ENCODE measurements at regions not wholly inside any gene's neighbourhood (a gene's known extent, or its start where the extent isn't known, plus 50 kb on each side); places are given as distances from the start of the nearest gene placed in this dataset.
"Not testable (repeated sequence)": the region's sequence is repeated elsewhere in the genome, so short reads cannot be mapped to it uniquely, and the experiment has no call there.

- Mint-ChIP-seq H3K27ac (no peak overlapping the region), H3K27me3 (no peaks in the 10 kb centered on the region), H3K9me3 (peaks cover 4% of the 10 kb centered on the region), H3K4me3 (no peak overlapping the region), H3K4me1 (ENCODE audit: low read depth) (no peaks in the 10 kb centered on the region), H3K36me3 (ENCODE audit: low read depth) (no peaks in the 10 kb centered on the region)
These were observed 522.8 kb downstream of the GLUD2 start for GRCh38 chrX:121570072-121570841.

- no peaks in the 10 kb centered on the region for H3K4me1 Mint-ChIP-seq (ENCODE audit: low read depth)
- H3K27ac Mint-ChIP-seq: no peak overlapping the region
- no peak overlapping the region for H3K4me3 Mint-ChIP-seq
- no peaks in the 10 kb centered on the region for H3K27me3 Mint-ChIP-seq
- H3K36me3 Mint-ChIP-seq (ENCODE audit: low read depth): no peaks in the 10 kb centered on the region
- H3K9me3 Mint-ChIP-seq: peaks cover 4% of the 10 kb centered on the region
These were observed 523.9 kb downstream of the GLUD2 start for GRCh38 chrX:121571333-121571732.

GRCh38 chrX:121574384-121574783 is 527.0 kb downstream of the GLUD2 start:
- not testable (repeated sequence) for H3K9me3 Mint-ChIP-seq; H3K27ac Mint-ChIP-seq; H3K4me1 Mint-ChIP-seq (ENCODE audit: low read depth); H3K36me3 Mint-ChIP-seq (ENCODE audit: low read depth); H3K4me3 Mint-ChIP-seq; H3K27me3 Mint-ChIP-seq

- Mint-ChIP-seq H3K4me3 (no peak overlapping the region), H3K4me1 (ENCODE audit: low read depth) (peaks cover 7% of the 10 kb centered on the region), H3K27ac (peak overlapping the region; percentile 40), H3K36me3 (ENCODE audit: low read depth) (no peaks in the 10 kb centered on the region), H3K27me3 (no peaks in the 10 kb centered on the region), H3K9me3 (peaks cover 3% of the 10 kb centered on the region)
These were observed 531.8 kb downstream of the GLUD2 start for GRCh38 chrX:121579016-121579760.

GRCh38 chrX:121581885-121582284 is 534.5 kb downstream of the GLUD2 start:
- Mint-ChIP-seq H3K36me3 (ENCODE audit: low read depth) (no peaks in the 10 kb centered on the region), H3K27me3 (no peaks in the 10 kb centered on the region), H3K4me1 (ENCODE audit: low read depth) (peaks cover 7% of the 10 kb centered on the region), H3K9me3 (no peaks in the 10 kb centered on the region), H3K4me3 (no peak overlapping the region), H3K27ac (no peak overlapping the region)

GRCh38 chrX:121585626-121586025 is 538.2 kb downstream of the GLUD2 start:
- H3K36me3 Mint-ChIP-seq (ENCODE audit: low read depth): no peaks in the 10 kb centered on the region
- H3K9me3 Mint-ChIP-seq: peaks cover 4% of the 10 kb centered on the region
- H3K4me1 Mint-ChIP-seq (ENCODE audit: low read depth): no peaks in the 10 kb centered on the region
- H3K27ac Mint-ChIP-seq: no peak overlapping the region
- H3K4me3 Mint-ChIP-seq: no peak overlapping the region
- H3K27me3 Mint-ChIP-seq: no peaks in the 10 kb centered on the region

- Mint-ChIP-seq H3K36me3 (ENCODE audit: low read depth) (no peaks in the 10 kb centered on the region), H3K4me3 (no peak overlapping the region), H3K27ac (no peak overlapping the region), H3K27me3 (no peaks in the 10 kb centered on the region), H3K9me3 (peaks cover 4% of the 10 kb centered on the region), H3K4me1 (ENCODE audit: low read depth) (no peaks in the 10 kb centered on the region)
These were observed 545.5 kb downstream of the GLUD2 start for GRCh38 chrX:121592884-121593283.

GRCh38 chrX:121598356-121598755 is 550.9 kb downstream of the GLUD2 start:
- H3K27me3 Mint-ChIP-seq: no peaks in the 10 kb centered on the region
- no peaks in the 10 kb centered on the region for H3K4me1 Mint-ChIP-seq (ENCODE audit: low read depth)
- H3K4me3 Mint-ChIP-seq: no peak overlapping the region
- no peaks in the 10 kb centered on the region for H3K9me3 Mint-ChIP-seq
- no peak overlapping the region for H3K27ac Mint-ChIP-seq
- H3K36me3 Mint-ChIP-seq (ENCODE audit: low read depth): no peaks in the 10 kb centered on the region

GRCh38 chrX:121635141-121635540 is 587.7 kb downstream of the GLUD2 start:
- H3K4me1 Mint-ChIP-seq (ENCODE audit: low read depth): no peaks in the 10 kb centered on the region
- no peaks in the 10 kb centered on the region for H3K36me3 Mint-ChIP-seq (ENCODE audit: low read depth)
- H3K9me3 Mint-ChIP-seq: no peaks in the 10 kb centered on the region
- H3K27ac Mint-ChIP-seq: no peak overlapping the region
- H3K27me3 Mint-ChIP-seq: no peaks in the 10 kb centered on the region
- H3K4me3 Mint-ChIP-seq: no peak overlapping the region

- no peaks in the 10 kb centered on the region for H3K9me3 Mint-ChIP-seq
- H3K4me1 Mint-ChIP-seq (ENCODE audit: low read depth): no peaks in the 10 kb centered on the region
- no peak overlapping the region for H3K27ac Mint-ChIP-seq
- no peaks in the 10 kb centered on the region for H3K36me3 Mint-ChIP-seq (ENCODE audit: low read depth)
- H3K27me3 Mint-ChIP-seq: no peaks in the 10 kb centered on the region
- H3K4me3 Mint-ChIP-seq: no peak overlapping the region
These were observed 592.4 kb downstream of the GLUD2 start for GRCh38 chrX:121639781-121640180.

- Mint-ChIP-seq H3K9me3 (no peaks in the 10 kb centered on the region), H3K4me1 (ENCODE audit: low read depth) (no peaks in the 10 kb centered on the region), H3K27me3 (no peaks in the 10 kb centered on the region), H3K36me3 (ENCODE audit: low read depth) (no peaks in the 10 kb centered on the region), H3K4me3 (no peak overlapping the region), H3K27ac (no peak overlapping the region)
These were observed 594.1 kb downstream of the GLUD2 start for GRCh38 chrX:121641560-121641959.

GRCh38 chrX:121642415-121642814 is 595.0 kb downstream of the GLUD2 start:
- Mint-ChIP-seq H3K36me3 (ENCODE audit: low read depth) (no peaks in the 10 kb centered on the region), H3K27ac (no peak overlapping the region), H3K9me3 (no peaks in the 10 kb centered on the region), H3K4me1 (ENCODE audit: low read depth) (no peaks in the 10 kb centered on the region), H3K4me3 (no peak overlapping the region), H3K27me3 (no peaks in the 10 kb centered on the region)

- H3K4me1 Mint-ChIP-seq (ENCODE audit: low read depth): no peaks in the 10 kb centered on the region
- H3K27ac Mint-ChIP-seq: no peak overlapping the region
- H3K27me3 Mint-ChIP-seq: no peaks in the 10 kb centered on the region
- peaks cover 3% of the 10 kb centered on the region for H3K9me3 Mint-ChIP-seq
- H3K36me3 Mint-ChIP-seq (ENCODE audit: low read depth): no peaks in the 10 kb centered on the region
- H3K4me3 Mint-ChIP-seq: no peak overlapping the region
These were observed 602.0 kb downstream of the GLUD2 start for GRCh38 chrX:121649417-121649816.

- Mint-ChIP-seq H3K4me3 (no peak overlapping the region), H3K9me3 (peaks cover 3% of the 10 kb centered on the region), H3K27ac (no peak overlapping the region), H3K27me3 (no peaks in the 10 kb centered on the region), H3K4me1 (ENCODE audit: low read depth) (no peaks in the 10 kb centered on the region), H3K36me3 (ENCODE audit: low read depth) (no peaks in the 10 kb centered on the region)
These were observed 607.9 kb downstream of the GLUD2 start for GRCh38 chrX:121655276-121655675.

- Mint-ChIP-seq H3K27me3 (no peaks in the 10 kb centered on the region), H3K4me1 (ENCODE audit: low read depth) (no peaks in the 10 kb centered on the region), H3K4me3 (no peak overlapping the region), H3K27ac (no peak overlapping the region), H3K36me3 (ENCODE audit: low read depth) (no peaks in the 10 kb centered on the region), H3K9me3 (no peaks in the 10 kb centered on the region)
These were observed 618.8 kb downstream of the GLUD2 start for GRCh38 chrX:121666171-121666570.

GRCh38 chrX:121671649-121672048 is 624.2 kb downstream of the GLUD2 start:
- H3K27me3 Mint-ChIP-seq: no peaks in the 10 kb centered on the region
- H3K4me1 Mint-ChIP-seq (ENCODE audit: low read depth): no peaks in the 10 kb centered on the region
- H3K9me3 Mint-ChIP-seq: peaks cover 4% of the 10 kb centered on the region
- H3K4me3 Mint-ChIP-seq: no peak overlapping the region
- H3K27ac Mint-ChIP-seq: no peak overlapping the region
- no peaks in the 10 kb centered on the region for H3K36me3 Mint-ChIP-seq (ENCODE audit: low read depth)
